HepG2 (cell line): ENCODE measurements at regions not wholly inside any gene's neighbourhood (a gene's known extent, or its start where the extent isn't known, plus 50 kb on each side); places are given as distances from the start of the nearest gene placed in this dataset.

ENCODE experiments used
- ATAC-seq: fragments of 200-7000 bp; cut with Tn5 transposase; 3 replicates; pipeline ENCODE4 v1.9.1; 2020; ENCODE audit warnings: mild to moderate bottlenecking, moderate library complexity
- BruUV-seq: library from RNA; stranded (reverse); fragments of 400-500 nt; replicated peaks from 2 replicates; lab custom pipeline; 2021; lab: Mats Ljungman, UMichigan
- CTCF ChIA-PET: fragments of 300-600 bp; formaldehyde crosslinking; extraction: SDS; loops from one replicate; lab custom pipeline; 2021; ENCODE audit warnings: low total read pairs, inconsistent platforms, low intra/inter-chr PET ratio; lab: Yijun Ruan, JAX
- POLR2A ChIA-PET: fragments of 350-600 bp; sonication (Branson Sonifier 250); formaldehyde crosslinking; loops from one replicate; lab custom pipeline; 2020; ENCODE audit warnings: antibody characterized with exemption, inconsistent platforms; lab: Yijun Ruan, JAX
- DNase-seq: peaks from one replicate; pipeline ENCODE4 v3.0.0-alpha.2; 2015; ENCODE audit warnings: low spot score
- FAIRE-seq: peaks from 3 replicates; lab custom pipeline; 2011; peaks lifted over from hg19 to GRCh38; lab: Jason Lieb, UNC
- H2AFZ ChIP-seq: one replicate; pipeline ENCODE4 v1.6.1; 2011; ENCODE audit warnings: low read length, inconsistent platforms
- H3K27ac ChIP-seq: fragments of 300-600 bp; 3 replicates; pipeline ENCODE4 v1.8.0; 2011; ENCODE audit warnings: mixed run types, mild to moderate bottlenecking, mixed read lengths, low read length, inconsistent platforms; ENCODE audit not compliant: insufficient read depth; ENCODE audit errors: extremely low read length
- H3K27me3 ChIP-seq, 2 experiments: fragments of 200-600 bp in 1 of 2; 2 replicates in 1 of 2; 3 replicates in 1 of 2; pipeline versions ENCODE4 v1.6.0 to v1.8.0; 2011; ENCODE audit warnings: low read length in 2 of 2, mild to moderate bottlenecking in 2 of 2, moderate library complexity in 2 of 2, inconsistent platforms in 1 of 2; ENCODE audit not compliant: insufficient read depth in 2 of 2, control insufficient read depth in 1 of 2
- H3K36me3 ChIP-seq, 2 experiments: fragments of 200-600 bp in 1 of 2; replicated peaks in 1 of 2; 2 replicates in 1 of 2; 3 replicates in 1 of 2; pipeline versions ENCODE4 v1.5.1 to v1.8.0; 2011; ENCODE audit warnings: low read length in 2 of 2, inconsistent platforms in 1 of 2; ENCODE audit not compliant: insufficient read depth in 2 of 2, control insufficient read depth in 1 of 2
- H3K4me1 ChIP-seq: 2 replicates; pipeline ENCODE4 v1.5.1; 2012; ENCODE audit warnings: low read length, inconsistent platforms; ENCODE audit not compliant: insufficient read depth
- H3K4me2 ChIP-seq: 2 replicates; pipeline ENCODE4 v1.6.0; 2011; ENCODE audit warnings: low read depth, low read length, inconsistent platforms
- H3K4me3 ChIP-seq, 3 experiments: fragments of 200-600 bp in 1 of 3; sonication (generic), shearing (Covaris generic) in 1 of 3; replicated peaks in 1 of 3; 2 replicates each; pipeline ENCODE4 v1.5.1; 2011 to 2016; ENCODE audit warnings: low read length in 3 of 3, inconsistent platforms in 2 of 3, low read depth in 2 of 3, mild to moderate bottlenecking in 2 of 3, control low read depth in 1 of 3, mixed read lengths in 1 of 3; ENCODE audit not compliant: insufficient read depth in 1 of 3
- H3K79me2 ChIP-seq: one replicate; pipeline ENCODE4 v1.6.1; 2011; ENCODE audit warnings: low read length, inconsistent platforms; ENCODE audit not compliant: insufficient read depth
- H3K9ac ChIP-seq: 2 replicates; pipeline ENCODE4 v1.6.0; 2011; ENCODE audit warnings: mild to moderate bottlenecking, low read depth, low read length, inconsistent platforms; ENCODE audit not compliant: insufficient read depth
- H3K9me3 ChIP-seq: 2 replicates; pipeline ENCODE4 v1.5.1; 2012; ENCODE audit warnings: mild to moderate bottlenecking, low read length
- H4K20me1 ChIP-seq: 2 replicates; pipeline ENCODE4 v1.6.0; 2011; ENCODE audit warnings: inconsistent platforms, mild to moderate bottlenecking, low read length, moderate library complexity; ENCODE audit not compliant: insufficient read depth
- KDM1A ChIP-seq: IDR thresholded peaks from 2 replicates; pipeline ENCODE4 v1.6.1; 2016; ENCODE audit warnings: missing compliant biosample characterization
- ZNF205 ChIP-seq: IDR thresholded peaks from 2 replicates; pipeline ENCODE4 v1.6.1; 2018; ENCODE audit warnings: missing biosample characterization, missing genetic modification reagents
- ZNF260 ChIP-seq: sonication (generic); formaldehyde crosslinking; IDR thresholded peaks from 2 replicates; pipeline ENCODE4 v1.4.0; 2020; ENCODE audit warnings: missing genetic modification reagents, low read depth, mild to moderate bottlenecking, borderline replicate concordance
- ZNF652 ChIP-seq: IDR thresholded peaks from 2 replicates; pipeline ENCODE4 v1.6.1; 2016; ENCODE audit warnings: low read depth, borderline replicate concordance
- ZNF772 ChIP-seq: sonication (generic); formaldehyde crosslinking; IDR thresholded peaks from 2 replicates; pipeline ENCODE4 v1.5.0; 2020; ENCODE audit warnings: mild to moderate bottlenecking, missing genetic modification reagents
- ZNF777 ChIP-seq: sonication (generic); formaldehyde crosslinking; IDR thresholded peaks from 2 replicates; pipeline ENCODE4 v1.4.0; 2020; ENCODE audit warnings: missing genetic modification reagents
- WGBS: methylation state at CpG from one replicate; pipeline ENCODE4 v1.1.6; 2017; ENCODE audit warnings: low lambda C conversion rate; 5-methylcytosine and 5-hydroxymethylcytosine counted together
- in situ Hi-C: cut with HindIII; loops from 2 replicates; pipeline ENCODE4 v1.10.0; 2017; ENCODE audit warnings: low pct_unique_long_range_greater_than_20kb; ENCODE audit not compliant: extremely low pct_ligation_motif_present
- intact Hi-C: fragments of 100-400 bp; cut with micrococcal nuclease; formaldehyde crosslinking; loops from one replicate; pipeline ENCODE4 v1.10.0; 2022; ENCODE audit not compliant: unreplicated experiment
- TF ChIP-seq, protein P1 (sequence below): sonication (generic); formaldehyde crosslinking; IDR thresholded peaks from 2 replicates; pipeline ENCODE4 v1.9.0; 2021; ENCODE audit warnings: mild to moderate bottlenecking, missing genetic modification reagents
- TF ChIP-seq, protein P2 (sequence below), 2 experiments: sonication (generic) in 1 of 2; formaldehyde crosslinking in 1 of 2; IDR thresholded peaks; 2 replicates each; pipeline versions ENCODE4 v1.5.1 to v1.6.1; 2011 to 2020; ENCODE audit warnings: borderline replicate concordance in 1 of 2, low read depth in 1 of 2, low read length in 1 of 2, mild to moderate bottlenecking in 1 of 2, missing genetic modification reagents in 1 of 2, moderate library complexity in 1 of 2

DNA sequence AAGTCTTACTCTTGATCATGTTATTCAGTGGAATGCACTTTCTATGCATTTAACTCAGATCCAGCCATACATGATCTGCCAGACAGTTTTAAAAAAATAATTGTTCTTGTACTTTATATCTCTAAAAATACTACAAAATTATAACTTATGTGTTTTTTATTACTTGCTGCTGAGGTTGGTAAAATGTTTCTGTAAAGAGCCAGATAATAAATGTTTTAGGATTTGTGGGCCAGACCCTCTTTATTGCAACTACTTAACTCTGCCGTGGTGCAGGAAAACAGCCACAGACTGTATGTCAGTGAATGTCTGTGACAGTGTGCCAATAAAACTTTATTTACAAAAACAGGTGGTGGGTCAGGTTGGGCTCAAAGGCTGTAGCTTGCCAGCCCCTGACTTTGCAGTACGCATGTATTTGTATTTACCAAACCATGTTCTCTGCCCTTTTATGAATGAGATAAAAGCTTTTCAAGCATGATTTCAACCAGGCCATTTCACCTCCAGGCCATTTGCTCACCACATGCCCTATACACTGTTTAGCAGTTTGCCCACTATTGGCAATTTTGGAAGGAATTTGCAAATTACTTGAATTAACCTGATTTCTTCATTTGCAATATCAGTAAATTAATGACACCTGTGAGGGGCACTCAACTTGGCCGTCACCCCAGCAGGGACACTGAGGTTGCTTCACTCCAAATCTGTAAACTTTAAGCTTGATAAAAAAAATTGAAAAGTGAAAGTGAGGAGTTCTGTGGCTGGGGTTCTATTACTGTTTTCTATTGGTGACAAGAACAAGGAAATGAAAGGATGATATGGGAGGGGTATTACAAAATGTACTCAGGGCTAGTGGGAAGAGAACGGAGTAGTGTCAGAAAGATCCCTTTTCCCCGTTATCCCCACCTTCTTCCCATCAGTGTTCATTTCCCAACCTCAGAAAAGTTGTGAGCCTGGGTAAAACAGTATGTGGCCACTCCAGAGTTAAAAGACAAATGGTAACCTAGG, 133.4 kb downstream of the CEBPB start (continued):
- TF ChIP-seq, protein P1, sequence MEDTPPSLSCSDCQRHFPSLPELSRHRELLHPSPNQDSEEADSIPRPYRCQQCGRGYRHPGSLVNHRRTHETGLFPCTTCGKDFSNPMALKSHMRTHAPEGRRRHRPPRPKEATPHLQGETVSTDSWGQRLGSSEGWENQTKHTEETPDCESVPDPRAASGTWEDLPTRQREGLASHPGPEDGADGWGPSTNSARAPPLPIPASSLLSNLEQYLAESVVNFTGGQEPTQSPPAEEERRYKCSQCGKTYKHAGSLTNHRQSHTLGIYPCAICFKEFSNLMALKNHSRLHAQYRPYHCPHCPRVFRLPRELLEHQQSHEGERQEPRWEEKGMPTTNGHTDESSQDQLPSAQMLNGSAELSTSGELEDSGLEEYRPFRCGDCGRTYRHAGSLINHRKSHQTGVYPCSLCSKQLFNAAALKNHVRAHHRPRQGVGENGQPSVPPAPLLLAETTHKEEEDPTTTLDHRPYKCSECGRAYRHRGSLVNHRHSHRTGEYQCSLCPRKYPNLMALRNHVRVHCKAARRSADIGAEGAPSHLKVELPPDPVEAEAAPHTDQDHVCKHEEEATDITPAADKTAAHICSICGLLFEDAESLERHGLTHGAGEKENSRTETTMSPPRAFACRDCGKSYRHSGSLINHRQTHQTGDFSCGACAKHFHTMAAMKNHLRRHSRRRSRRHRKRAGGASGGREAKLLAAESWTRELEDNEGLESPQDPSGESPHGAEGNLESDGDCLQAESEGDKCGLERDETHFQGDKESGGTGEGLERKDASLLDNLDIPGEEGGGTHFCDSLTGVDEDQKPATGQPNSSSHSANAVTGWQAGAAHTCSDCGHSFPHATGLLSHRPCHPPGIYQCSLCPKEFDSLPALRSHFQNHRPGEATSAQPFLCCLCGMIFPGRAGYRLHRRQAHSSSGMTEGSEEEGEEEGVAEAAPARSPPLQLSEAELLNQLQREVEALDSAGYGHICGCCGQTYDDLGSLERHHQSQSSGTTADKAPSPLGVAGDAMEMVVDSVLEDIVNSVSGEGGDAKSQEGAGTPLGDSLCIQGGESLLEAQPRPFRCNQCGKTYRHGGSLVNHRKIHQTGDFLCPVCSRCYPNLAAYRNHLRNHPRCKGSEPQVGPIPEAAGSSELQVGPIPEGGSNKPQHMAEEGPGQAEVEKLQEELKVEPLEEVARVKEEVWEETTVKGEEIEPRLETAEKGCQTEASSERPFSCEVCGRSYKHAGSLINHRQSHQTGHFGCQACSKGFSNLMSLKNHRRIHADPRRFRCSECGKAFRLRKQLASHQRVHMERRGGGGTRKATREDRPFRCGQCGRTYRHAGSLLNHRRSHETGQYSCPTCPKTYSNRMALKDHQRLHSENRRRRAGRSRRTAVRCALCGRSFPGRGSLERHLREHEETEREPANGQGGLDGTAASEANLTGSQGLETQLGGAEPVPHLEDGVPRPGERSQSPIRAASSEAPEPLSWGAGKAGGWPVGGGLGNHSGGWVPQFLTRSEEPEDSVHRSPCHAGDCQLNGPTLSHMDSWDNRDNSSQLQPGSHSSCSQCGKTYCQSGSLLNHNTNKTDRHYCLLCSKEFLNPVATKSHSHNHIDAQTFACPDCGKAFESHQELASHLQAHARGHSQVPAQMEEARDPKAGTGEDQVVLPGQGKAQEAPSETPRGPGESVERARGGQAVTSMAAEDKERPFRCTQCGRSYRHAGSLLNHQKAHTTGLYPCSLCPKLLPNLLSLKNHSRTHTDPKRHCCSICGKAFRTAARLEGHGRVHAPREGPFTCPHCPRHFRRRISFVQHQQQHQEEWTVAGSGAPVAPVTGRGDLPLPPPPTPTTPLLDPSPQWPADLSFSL (CRISPR knock-in tag): 0 out of 2 replicates have a peak, but pooled peaks have one; percentile 34
- TF ChIP-seq ZNF205 (no peak), ZNF777 (no peak)

DNA sequence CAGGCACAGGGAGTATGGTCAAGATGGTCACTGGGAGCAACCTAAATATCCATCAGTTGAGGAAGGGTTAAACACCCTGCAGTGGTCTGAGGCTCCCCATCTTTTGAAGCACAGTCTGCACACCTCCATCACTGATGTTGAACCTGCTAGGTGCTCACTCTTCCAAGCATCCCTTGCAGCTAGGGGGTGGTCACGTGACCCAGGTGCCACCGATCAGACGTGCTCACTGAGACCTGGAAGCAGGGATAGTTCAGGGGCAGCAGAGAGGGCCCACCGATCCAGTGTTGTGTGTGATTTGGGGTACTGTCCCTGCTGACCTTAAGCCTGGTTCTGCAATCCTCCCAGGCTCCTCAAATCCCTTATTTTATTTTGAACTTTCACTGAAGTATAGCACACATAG, 134.6 kb downstream of the CEBPB start:
- WGBS: 57% methylated on average over 4 of the region's 4 CpGs
- no peak overlapping the region for H3K9ac ChIP-seq
- DNase-seq: no peak
- in situ Hi-C loops: no loop called here
- peaks cover 3% of the 10 kb centered on the region for H3K79me2 ChIP-seq
- H3K4me2 ChIP-seq: no peak overlapping the region
- no peak overlapping the region for H2AFZ ChIP-seq
- ATAC-seq: no peak
- H3K4me1 ChIP-seq: peaks cover 66% of the 10 kb centered on the region
- CTCF ChIA-PET: no interaction called here
- no peak for FAIRE-seq
- peaks cover 7% of the 10 kb centered on the region; the same call in 1 of the 2 replicates for H3K9me3 ChIP-seq
- H3K27ac ChIP-seq: no peak overlapping the region
- no peaks in the 10 kb centered on the region for H4K20me1 ChIP-seq
- no peaks in the 10 kb centered on the region for H3K36me3 ChIP-seq
- no TSS peak for BruUV-seq
- intact Hi-C loops: no loop called here
- H3K27me3 ChIP-seq: no peaks in the 10 kb centered on the region; a peak in 2 of 5 replicates
- POLR2A ChIA-PET: no interaction called here
- no peak overlapping the region for H3K4me3 ChIP-seq
- no peak for TF ChIP-seq KDM1A (CRISPR knock-in tag)
- TF ChIP-seq ZNF652 (CRISPR knock-in tag): no peak
- no peak for TF ChIP-seq ZNF260
- TF ChIP-seq, protein P2, sequence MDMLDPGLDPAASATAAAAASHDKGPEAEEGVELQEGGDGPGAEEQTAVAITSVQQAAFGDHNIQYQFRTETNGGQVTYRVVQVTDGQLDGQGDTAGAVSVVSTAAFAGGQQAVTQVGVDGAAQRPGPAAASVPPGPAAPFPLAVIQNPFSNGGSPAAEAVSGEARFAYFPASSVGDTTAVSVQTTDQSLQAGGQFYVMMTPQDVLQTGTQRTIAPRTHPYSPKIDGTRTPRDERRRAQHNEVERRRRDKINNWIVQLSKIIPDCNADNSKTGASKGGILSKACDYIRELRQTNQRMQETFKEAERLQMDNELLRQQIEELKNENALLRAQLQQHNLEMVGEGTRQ (IDR thresholded peaks at IDR 0.05; ENCODE audit: low read depth, low read length): peak; percentile 80
- TF ChIP-seq, protein P2 (CRISPR knock-in tag; IDR thresholded peaks at IDR 0.05; ENCODE audit: borderline replicate concordance): no peak; the same call in 1 of the 2 replicates
- TF ChIP-seq ZNF772 (CRISPR knock-in tag): no peak
